SKM-1 (cell line): ENCODE measurements at regions not wholly inside any gene's neighbourhood (a gene's known extent, or its start where the extent isn't known, plus 50 kb on each side); places are given as distances from the start of the nearest gene placed in this dataset.
A peak's percentile ranks its signal among the peaks of the same experiment; 100 is the strongest.

Experiments used
- DNase-seq: peaks from one replicate; lab custom pipeline; 2025; ENCODE audit not compliant: unreplicated experiment; lab: John Stamatoyannopoulos, UW

GRCh38 chr2:217256251-217256650, 396.4 kb upstream of the TNP1 start:
- no peak for DNase-seq

- DNase-seq: no peak
Observed at GRCh38 chr2:217254111-217254510, 394.2 kb upstream of the TNP1 start.

- DNase-seq: no peak
Observed at GRCh38 chr2:217252181-217252580, 392.3 kb upstream of the TNP1 start.

GRCh38 chr2:217250013-217250524, 390.2 kb upstream of the TNP1 start:
- DNase-seq: no peak

- no peak for DNase-seq
Observed at GRCh38 chr2:217249121-217250012, 389.5 kb upstream of the TNP1 start.

GRCh38 chr2:217248312-217248935, 388.6 kb upstream of the TNP1 start:
- peak; percentile 10 for DNase-seq

- DNase-seq: no peak
Observed at GRCh38 chr2:217247476-217247875, 387.6 kb upstream of the TNP1 start.

- DNase-seq: no peak
Observed at GRCh38 chr2:217246108-217246507, 386.2 kb upstream of the TNP1 start.

GRCh38 chr2:217244815-217245214, 385.0 kb upstream of the TNP1 start:
- no peak for DNase-seq

- DNase-seq: no peak
Observed at GRCh38 chr2:217242947-217243346, 383.1 kb upstream of the TNP1 start.

GRCh38 chr2:217231724-217232123, 371.9 kb upstream of the TNP1 start:
- no peak for DNase-seq

- no peak for DNase-seq
Observed at GRCh38 chr2:217231212-217231611, 371.3 kb upstream of the TNP1 start.

GRCh38 chr2:217228732-217229131, 368.9 kb upstream of the TNP1 start:
- DNase-seq: no peak

GRCh38 chr2:217227794-217228193, 367.9 kb upstream of the TNP1 start:
- no peak for DNase-seq

- DNase-seq: no peak
Observed at GRCh38 chr2:217225596-217225995, 365.7 kb upstream of the TNP1 start.

GRCh38 chr2:217223222-217223930, 363.5 kb upstream of the TNP1 start:
- peak; percentile 69 for DNase-seq

GRCh38 chr2:217222309-217222910, 362.5 kb upstream of the TNP1 start:
- peak; percentile 79 for DNase-seq

GRCh38 chr2:217220228-217221013, 360.6 kb upstream of the TNP1 start:
- DNase-seq: no peak

GRCh38 chr2:217219164-217219520, 359.3 kb upstream of the TNP1 start:
- no peak for DNase-seq
